ENCODE measurements at regions not wholly inside any gene's neighbourhood (a gene's known extent, or its start where the extent isn't known, plus 50 kb on each side); places are given as distances from the start of the nearest gene placed in this dataset.

- TF ChIP-seq CTCF (IDR thresholded peaks at IDR 0.05) (no peak), POLR2A (IDR thresholded peaks at IDR 0.05) (no peak)
Observed at GRCh38 chr2:217588266-217588665, 414.5 kb downstream of the TNS1 start.
